MV-4-11 (cell line): ENCODE measurements at regions not wholly inside any gene's neighbourhood (a gene's known extent, or its start where the extent isn't known, plus 50 kb on each side); places are given as distances from the start of the nearest gene placed in this dataset.

Experiments used
- DNase-seq: peaks from one replicate; lab custom pipeline; 2025; lab: John Stamatoyannopoulos, UW

- DNase-seq: no peak
Observed at GRCh38 chr5:62029303-62029702, 276.7 kb upstream of the KIF2A start.

GRCh38 chr5:62030326-62030725 lies 275.7 kb upstream of the KIF2A start:
- no peak for DNase-seq

GRCh38 chr5:62038024-62038423 lies 268.0 kb upstream of the KIF2A start:
- no peak for DNase-seq

GRCh38 chr5:62041156-62041756 lies 264.8 kb upstream of the KIF2A start:
- DNase-seq: no peak

- DNase-seq: no peak
Observed at GRCh38 chr5:62042007-62042406, 264.0 kb upstream of the KIF2A start.

GRCh38 chr5:62043289-62044280 lies 262.4 kb upstream of the KIF2A start:
- DNase-seq: no peak

GRCh38 chr5:62044989-62045388 lies 261.0 kb upstream of the KIF2A start:
- no peak for DNase-seq

- DNase-seq: no peak
Observed at GRCh38 chr5:62046191-62046590, 259.8 kb upstream of the KIF2A start.

GRCh38 chr5:62051747-62052146 lies 254.3 kb upstream of the KIF2A start:
- DNase-seq: no peak

GRCh38 chr5:62059960-62060359 lies 246.0 kb upstream of the KIF2A start:
- no peak for DNase-seq

GRCh38 chr5:62065050-62065449 lies 241.0 kb upstream of the KIF2A start:
- DNase-seq: peak; percentile 32

GRCh38 chr5:62066761-62067277 lies 239.2 kb upstream of the KIF2A start:
- DNase-seq: no peak

- DNase-seq: no peak
Observed at GRCh38 chr5:62068554-62068953, 237.5 kb upstream of the KIF2A start.

GRCh38 chr5:62077387-62077786 lies 228.6 kb upstream of the KIF2A start:
- DNase-seq: no peak

- DNase-seq: no peak
Observed at GRCh38 chr5:62077823-62078550, 228.0 kb upstream of the KIF2A start.

GRCh38 chr5:62082370-62082801 lies 223.6 kb upstream of the KIF2A start:
- DNase-seq: peak; percentile 24

GRCh38 chr5:62083247-62083646 lies 222.8 kb upstream of the KIF2A start:
- no peak for DNase-seq

GRCh38 chr5:62083661-62084060 lies 222.3 kb upstream of the KIF2A start:
- DNase-seq: no peak

GRCh38 chr5:62084391-62084790 lies 221.6 kb upstream of the KIF2A start:
- no peak for DNase-seq

- DNase-seq: no peak
Observed at GRCh38 chr5:62090953-62091352, 215.1 kb upstream of the KIF2A start.

- DNase-seq: no peak
Observed at GRCh38 chr5:62093411-62093810, 212.6 kb upstream of the KIF2A start.

GRCh38 chr5:62093976-62094375 lies 212.0 kb upstream of the KIF2A start:
- DNase-seq: no peak
